ENCODE measurements at regions not wholly inside any gene's neighbourhood (a gene's known extent, or its start where the extent isn't known, plus 50 kb on each side); places are given as distances from the start of the nearest gene placed in this dataset.

DNA sequence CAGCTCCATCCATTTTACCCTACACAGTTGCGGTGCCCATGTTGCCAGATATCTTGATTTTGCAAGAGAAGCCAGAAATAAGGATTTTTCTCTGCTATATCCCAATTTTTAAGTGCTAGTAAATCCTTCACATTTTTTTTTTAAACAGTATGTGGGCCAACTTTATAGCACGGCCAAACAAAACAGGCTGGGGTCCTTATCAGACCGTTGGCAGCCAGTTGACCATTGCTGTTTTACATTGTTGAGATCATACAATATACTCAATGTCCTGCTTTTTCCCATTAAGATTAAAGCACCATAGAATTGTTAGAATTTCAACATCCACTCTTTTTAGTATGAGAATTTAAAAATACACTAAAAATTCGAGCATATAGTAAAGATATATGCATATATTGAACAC is 150.9 kb downstream of the SPCS3 start:
- ATAC-seq (no peak), DNase-seq (ENCODE audit: low read depth, low spot score) (no peak)
- no peak overlapping the region for H3K27ac ChIP-seq (ENCODE audit: low read length)
- no peak overlapping the region for H3K4me3 ChIP-seq (ENCODE audit: low read depth in 2 of 2, low read length in 2 of 2)
- no peaks in the 10 kb centered on the region for H3K9me3 ChIP-seq (ENCODE audit: control insufficient read depth, insufficient read depth, low read depth, low read length)
- TF ChIP-seq, protein P1, sequence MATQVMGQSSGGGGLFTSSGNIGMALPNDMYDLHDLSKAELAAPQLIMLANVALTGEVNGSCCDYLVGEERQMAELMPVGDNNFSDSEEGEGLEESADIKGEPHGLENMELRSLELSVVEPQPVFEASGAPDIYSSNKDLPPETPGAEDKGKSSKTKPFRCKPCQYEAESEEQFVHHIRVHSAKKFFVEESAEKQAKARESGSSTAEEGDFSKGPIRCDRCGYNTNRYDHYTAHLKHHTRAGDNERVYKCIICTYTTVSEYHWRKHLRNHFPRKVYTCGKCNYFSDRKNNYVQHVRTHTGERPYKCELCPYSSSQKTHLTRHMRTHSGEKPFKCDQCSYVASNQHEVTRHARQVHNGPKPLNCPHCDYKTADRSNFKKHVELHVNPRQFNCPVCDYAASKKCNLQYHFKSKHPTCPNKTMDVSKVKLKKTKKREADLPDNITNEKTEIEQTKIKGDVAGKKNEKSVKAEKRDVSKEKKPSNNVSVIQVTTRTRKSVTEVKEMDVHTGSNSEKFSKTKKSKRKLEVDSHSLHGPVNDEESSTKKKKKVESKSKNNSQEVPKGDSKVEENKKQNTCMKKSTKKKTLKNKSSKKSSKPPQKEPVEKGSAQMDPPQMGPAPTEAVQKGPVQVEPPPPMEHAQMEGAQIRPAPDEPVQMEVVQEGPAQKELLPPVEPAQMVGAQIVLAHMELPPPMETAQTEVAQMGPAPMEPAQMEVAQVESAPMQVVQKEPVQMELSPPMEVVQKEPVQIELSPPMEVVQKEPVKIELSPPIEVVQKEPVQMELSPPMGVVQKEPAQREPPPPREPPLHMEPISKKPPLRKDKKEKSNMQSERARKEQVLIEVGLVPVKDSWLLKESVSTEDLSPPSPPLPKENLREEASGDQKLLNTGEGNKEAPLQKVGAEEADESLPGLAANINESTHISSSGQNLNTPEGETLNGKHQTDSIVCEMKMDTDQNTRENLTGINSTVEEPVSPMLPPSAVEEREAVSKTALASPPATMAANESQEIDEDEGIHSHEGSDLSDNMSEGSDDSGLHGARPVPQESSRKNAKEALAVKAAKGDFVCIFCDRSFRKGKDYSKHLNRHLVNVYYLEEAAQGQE (IDR thresholded peaks at IDR 0.05; ENCODE audit: insufficient read depth in 1 of 2, low read depth in 2 of 2, low read length in 1 of 2) = no peak
- TF ChIP-seq SIN3A (IDR thresholded peaks at IDR 0.05; ENCODE audit: borderline replicate concordance, insufficient read depth, low read depth, low read length) (no peak), TCF7L2 (IDR thresholded peaks at IDR 0.05; ENCODE audit: low read depth, low read length) (no peak), POLR2AphosphoS5 (IDR thresholded peaks at IDR 0.05; ENCODE audit: low read depth, low read length) (no peak)
- TF ChIP-seq, protein P2, sequence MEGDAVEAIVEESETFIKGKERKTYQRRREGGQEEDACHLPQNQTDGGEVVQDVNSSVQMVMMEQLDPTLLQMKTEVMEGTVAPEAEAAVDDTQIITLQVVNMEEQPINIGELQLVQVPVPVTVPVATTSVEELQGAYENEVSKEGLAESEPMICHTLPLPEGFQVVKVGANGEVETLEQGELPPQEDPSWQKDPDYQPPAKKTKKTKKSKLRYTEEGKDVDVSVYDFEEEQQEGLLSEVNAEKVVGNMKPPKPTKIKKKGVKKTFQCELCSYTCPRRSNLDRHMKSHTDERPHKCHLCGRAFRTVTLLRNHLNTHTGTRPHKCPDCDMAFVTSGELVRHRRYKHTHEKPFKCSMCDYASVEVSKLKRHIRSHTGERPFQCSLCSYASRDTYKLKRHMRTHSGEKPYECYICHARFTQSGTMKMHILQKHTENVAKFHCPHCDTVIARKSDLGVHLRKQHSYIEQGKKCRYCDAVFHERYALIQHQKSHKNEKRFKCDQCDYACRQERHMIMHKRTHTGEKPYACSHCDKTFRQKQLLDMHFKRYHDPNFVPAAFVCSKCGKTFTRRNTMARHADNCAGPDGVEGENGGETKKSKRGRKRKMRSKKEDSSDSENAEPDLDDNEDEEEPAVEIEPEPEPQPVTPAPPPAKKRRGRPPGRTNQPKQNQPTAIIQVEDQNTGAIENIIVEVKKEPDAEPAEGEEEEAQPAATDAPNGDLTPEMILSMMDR (IDR thresholded peaks at IDR 0.05) = no peak
- in situ Hi-C loops (cut with HindIII; ENCODE audit: low pct_unique_long_range_greater_than_20kb, low sequenced_read_pairs) = no loop called here
- H3K36me3 ChIP-seq (ENCODE audit: control insufficient read depth, insufficient read depth, low read length) = no peaks in the 10 kb centered on the region
- POLR2A ChIA-PET = no interaction called here
- intact Hi-C loops (cut with micrococcal nuclease; ENCODE audit: unreplicated experiment) = no loop called here
- H3K27me3 ChIP-seq (ENCODE audit: control insufficient read depth, insufficient read depth, low read length) = no peaks in the 10 kb centered on the region
- CTCF ChIA-PET = no interaction called here
- no TSS peak for BruUV-seq (replicated peaks)
- no peaks in the 10 kb centered on the region for H3K4me1 ChIP-seq (ENCODE audit: control insufficient read depth, insufficient read depth, low read length)

DNA sequence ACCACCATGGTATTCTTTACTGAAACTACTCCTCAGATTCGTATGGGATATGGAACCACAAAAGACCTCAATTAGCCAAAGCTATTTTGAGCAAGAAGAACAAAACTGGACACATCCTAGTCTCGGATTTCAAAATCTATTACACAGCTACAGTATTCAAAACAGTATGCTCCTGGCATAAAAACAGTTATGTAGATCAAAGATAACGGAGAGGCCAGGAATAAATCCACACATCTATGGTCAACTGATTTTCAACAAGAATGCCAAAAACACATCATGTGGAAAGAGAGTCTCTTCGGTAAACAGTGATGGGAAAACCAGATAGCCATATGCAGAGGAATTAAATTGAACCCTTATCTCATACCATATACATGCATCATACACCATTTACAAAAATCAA is 155.3 kb downstream of the SPCS3 start:
- intact Hi-C loops (cut with micrococcal nuclease; ENCODE audit: unreplicated experiment) = no loop called here
- in situ Hi-C loops (cut with HindIII; ENCODE audit: low pct_unique_long_range_greater_than_20kb, low sequenced_read_pairs) = no loop called here
- H3K27me3 ChIP-seq (ENCODE audit: control insufficient read depth, insufficient read depth, low read length) = no peaks in the 10 kb centered on the region
- H3K4me3 ChIP-seq (ENCODE audit: low read depth in 2 of 2, low read length in 2 of 2) = no peak overlapping the region
- BruUV-seq (replicated peaks) = no TSS peak
- ChIA-PET CTCF (no interaction called here), POLR2A (no interaction called here)
- no peaks in the 10 kb centered on the region for H3K4me1 ChIP-seq (ENCODE audit: control insufficient read depth, insufficient read depth, low read length)
- TF ChIP-seq POLR2AphosphoS5 (IDR thresholded peaks at IDR 0.05; ENCODE audit: low read depth, low read length) (no peak), SIN3A (IDR thresholded peaks at IDR 0.05; ENCODE audit: borderline replicate concordance, insufficient read depth, low read depth, low read length) (no peak), TCF7L2 (IDR thresholded peaks at IDR 0.05; ENCODE audit: low read depth, low read length) (no peak)
- TF ChIP-seq, protein P1 (IDR thresholded peaks at IDR 0.05; ENCODE audit: insufficient read depth in 1 of 2, low read depth in 2 of 2, low read length in 1 of 2) = no peak
- TF ChIP-seq, protein P2 (IDR thresholded peaks at IDR 0.05) = no peak
- ATAC-seq = no peak
- no peaks in the 10 kb centered on the region for H3K36me3 ChIP-seq (ENCODE audit: control insufficient read depth, insufficient read depth, low read length)
- no peak overlapping the region for H3K27ac ChIP-seq (ENCODE audit: low read length)
- DNase-seq (ENCODE audit: low read depth, low spot score) = no peak
- no peaks in the 10 kb centered on the region for H3K9me3 ChIP-seq (ENCODE audit: control insufficient read depth, insufficient read depth, low read depth, low read length)

All from Panc1 (cell line).